A549 (cell line): ENCODE measurements at regions not wholly inside any gene's neighbourhood (a gene's known extent, or its start where the extent isn't known, plus 50 kb on each side); places are given as distances from the start of the nearest gene placed in this dataset.

Source experiments
- MYC ChIP-seq: IDR thresholded peaks from 2 replicates; pipeline ENCODE4 v1.6.1; 2012; ENCODE audit warnings: mild to moderate bottlenecking, inconsistent platforms, low read length, improper control_type of control experiment, borderline replicate concordance
- RCOR1 ChIP-seq: fragments of 150-350 bp; IDR thresholded peaks from 2 replicates; pipeline ENCODE4 v1.6.1; 2014; ENCODE audit warnings: antibody characterized with exemption, low read length, low read depth
- TF ChIP-seq, protein P1 (sequence below): fragments of >200 bp; sonication (Bioruptor Twin); formaldehyde crosslinking; IDR thresholded peaks from 3 replicates; pipeline ENCODE4 v1.5.1; 2016
- TF ChIP-seq, protein P2 (sequence below): fragments of 200-600 bp; sonication (generic); IDR thresholded peaks from 2 replicates; pipeline ENCODE4 v1.6.1; 2016; ENCODE audit warnings: antibody characterized with exemption, mild to moderate bottlenecking, moderate library complexity

DNA sequence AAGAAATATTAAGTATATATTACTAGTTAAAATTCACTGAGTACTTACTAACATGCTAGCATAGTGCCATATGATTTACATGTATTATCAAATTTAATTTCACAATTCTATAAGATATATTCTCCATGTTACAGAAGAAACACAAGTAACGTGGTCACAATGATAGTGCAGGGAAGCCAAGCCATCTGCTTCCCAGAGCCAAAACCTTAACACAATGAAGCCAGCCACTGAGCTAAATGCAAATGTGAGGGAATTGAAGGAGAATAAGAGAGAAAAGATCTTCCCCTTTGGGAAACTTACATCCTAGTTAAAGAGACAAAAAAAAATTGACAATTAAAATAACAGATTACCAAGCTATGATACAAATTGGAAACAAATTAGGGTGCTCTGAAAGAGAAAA lies 63.6 kb downstream of the ELAPOR2 start:
- TF ChIP-seq MYC, result no peak
- TF ChIP-seq, protein P1, sequence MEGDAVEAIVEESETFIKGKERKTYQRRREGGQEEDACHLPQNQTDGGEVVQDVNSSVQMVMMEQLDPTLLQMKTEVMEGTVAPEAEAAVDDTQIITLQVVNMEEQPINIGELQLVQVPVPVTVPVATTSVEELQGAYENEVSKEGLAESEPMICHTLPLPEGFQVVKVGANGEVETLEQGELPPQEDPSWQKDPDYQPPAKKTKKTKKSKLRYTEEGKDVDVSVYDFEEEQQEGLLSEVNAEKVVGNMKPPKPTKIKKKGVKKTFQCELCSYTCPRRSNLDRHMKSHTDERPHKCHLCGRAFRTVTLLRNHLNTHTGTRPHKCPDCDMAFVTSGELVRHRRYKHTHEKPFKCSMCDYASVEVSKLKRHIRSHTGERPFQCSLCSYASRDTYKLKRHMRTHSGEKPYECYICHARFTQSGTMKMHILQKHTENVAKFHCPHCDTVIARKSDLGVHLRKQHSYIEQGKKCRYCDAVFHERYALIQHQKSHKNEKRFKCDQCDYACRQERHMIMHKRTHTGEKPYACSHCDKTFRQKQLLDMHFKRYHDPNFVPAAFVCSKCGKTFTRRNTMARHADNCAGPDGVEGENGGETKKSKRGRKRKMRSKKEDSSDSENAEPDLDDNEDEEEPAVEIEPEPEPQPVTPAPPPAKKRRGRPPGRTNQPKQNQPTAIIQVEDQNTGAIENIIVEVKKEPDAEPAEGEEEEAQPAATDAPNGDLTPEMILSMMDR, result no peak
- TF ChIP-seq, protein P2, sequence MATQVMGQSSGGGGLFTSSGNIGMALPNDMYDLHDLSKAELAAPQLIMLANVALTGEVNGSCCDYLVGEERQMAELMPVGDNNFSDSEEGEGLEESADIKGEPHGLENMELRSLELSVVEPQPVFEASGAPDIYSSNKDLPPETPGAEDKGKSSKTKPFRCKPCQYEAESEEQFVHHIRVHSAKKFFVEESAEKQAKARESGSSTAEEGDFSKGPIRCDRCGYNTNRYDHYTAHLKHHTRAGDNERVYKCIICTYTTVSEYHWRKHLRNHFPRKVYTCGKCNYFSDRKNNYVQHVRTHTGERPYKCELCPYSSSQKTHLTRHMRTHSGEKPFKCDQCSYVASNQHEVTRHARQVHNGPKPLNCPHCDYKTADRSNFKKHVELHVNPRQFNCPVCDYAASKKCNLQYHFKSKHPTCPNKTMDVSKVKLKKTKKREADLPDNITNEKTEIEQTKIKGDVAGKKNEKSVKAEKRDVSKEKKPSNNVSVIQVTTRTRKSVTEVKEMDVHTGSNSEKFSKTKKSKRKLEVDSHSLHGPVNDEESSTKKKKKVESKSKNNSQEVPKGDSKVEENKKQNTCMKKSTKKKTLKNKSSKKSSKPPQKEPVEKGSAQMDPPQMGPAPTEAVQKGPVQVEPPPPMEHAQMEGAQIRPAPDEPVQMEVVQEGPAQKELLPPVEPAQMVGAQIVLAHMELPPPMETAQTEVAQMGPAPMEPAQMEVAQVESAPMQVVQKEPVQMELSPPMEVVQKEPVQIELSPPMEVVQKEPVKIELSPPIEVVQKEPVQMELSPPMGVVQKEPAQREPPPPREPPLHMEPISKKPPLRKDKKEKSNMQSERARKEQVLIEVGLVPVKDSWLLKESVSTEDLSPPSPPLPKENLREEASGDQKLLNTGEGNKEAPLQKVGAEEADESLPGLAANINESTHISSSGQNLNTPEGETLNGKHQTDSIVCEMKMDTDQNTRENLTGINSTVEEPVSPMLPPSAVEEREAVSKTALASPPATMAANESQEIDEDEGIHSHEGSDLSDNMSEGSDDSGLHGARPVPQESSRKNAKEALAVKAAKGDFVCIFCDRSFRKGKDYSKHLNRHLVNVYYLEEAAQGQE, result no peak
- no peak for TF ChIP-seq RCOR1
